MCF 10A (cell line): ENCODE measurements at regions not wholly inside any gene's neighbourhood (a gene's known extent, or its start where the extent isn't known, plus 50 kb on each side); places are given as distances from the start of the nearest gene placed in this dataset.

Experiments used
- BruUV-seq: library from RNA; stranded (reverse); fragments of 400-500 nt; replicated peaks from 2 replicates; lab custom pipeline; 2021; lab: Mats Ljungman, UMichigan
- CTCF ChIA-PET: fragments of 300-600 bp; sonication (Branson Sonifier 250); formaldehyde crosslinking; extraction: SDS; loops from one replicate; lab custom pipeline; 2021; ENCODE audit warnings: antibody characterized with exemption, inconsistent platforms; lab: Yijun Ruan, JAX
- POLR2A ChIA-PET: fragments of 300-600, 350-650 bp; sonication (Branson Sonifier 250); formaldehyde crosslinking; extraction: SDS; loops from one replicate; lab custom pipeline; 2020; ENCODE audit warnings: antibody characterized with exemption, inconsistent platforms; lab: Yijun Ruan, JAX
- DNase-seq: peaks from one replicate; pipeline ENCODE4 v3.0.0-alpha.2; 2018; ENCODE audit not compliant: unreplicated experiment
- H3K27ac Mint-ChIP-seq: one replicate; pipeline ENCODE4 v1.8.0; 2022; ENCODE audit warnings: mild to moderate bottlenecking, low read depth, mixed read lengths; ENCODE audit not compliant: unreplicated experiment
- H3K27me3 Mint-ChIP-seq: one replicate; pipeline ENCODE4 v1.8.0; 2022; ENCODE audit warnings: mixed read lengths; ENCODE audit not compliant: insufficient read depth, unreplicated experiment
- H3K36me3 Mint-ChIP-seq: one replicate; pipeline ENCODE4 v1.8.0; 2022; ENCODE audit warnings: mild to moderate bottlenecking, moderate library complexity, mixed read lengths; ENCODE audit not compliant: insufficient read depth, unreplicated experiment
- H3K4me1 Mint-ChIP-seq: one replicate; pipeline ENCODE4 v1.8.0; 2022; ENCODE audit warnings: mixed read lengths; ENCODE audit not compliant: insufficient read depth, unreplicated experiment
- H3K4me3 Mint-ChIP-seq: one replicate; pipeline ENCODE4 v1.8.0; 2022; ENCODE audit warnings: mild to moderate bottlenecking, moderate library complexity, mixed read lengths; ENCODE audit not compliant: unreplicated experiment
- H3K9me3 Mint-ChIP-seq: one replicate; pipeline ENCODE4 v1.8.0; 2022; ENCODE audit warnings: mixed read lengths; ENCODE audit not compliant: unreplicated experiment
- intact Hi-C: fragments of 100-400 bp; cut with micrococcal nuclease; formaldehyde crosslinking; loops from 2 replicates; pipeline ENCODE4 v1.14.1; 2022
- TF ChIP-seq, protein P1 (sequence below): fragments of 200-600 bp; IDR thresholded peaks from one replicate; pipeline ENCODE4 v1.8.0; 2022; ENCODE audit warnings: antibody characterized with exemption, mild to moderate bottlenecking; ENCODE audit not compliant: unreplicated experiment

DNA sequence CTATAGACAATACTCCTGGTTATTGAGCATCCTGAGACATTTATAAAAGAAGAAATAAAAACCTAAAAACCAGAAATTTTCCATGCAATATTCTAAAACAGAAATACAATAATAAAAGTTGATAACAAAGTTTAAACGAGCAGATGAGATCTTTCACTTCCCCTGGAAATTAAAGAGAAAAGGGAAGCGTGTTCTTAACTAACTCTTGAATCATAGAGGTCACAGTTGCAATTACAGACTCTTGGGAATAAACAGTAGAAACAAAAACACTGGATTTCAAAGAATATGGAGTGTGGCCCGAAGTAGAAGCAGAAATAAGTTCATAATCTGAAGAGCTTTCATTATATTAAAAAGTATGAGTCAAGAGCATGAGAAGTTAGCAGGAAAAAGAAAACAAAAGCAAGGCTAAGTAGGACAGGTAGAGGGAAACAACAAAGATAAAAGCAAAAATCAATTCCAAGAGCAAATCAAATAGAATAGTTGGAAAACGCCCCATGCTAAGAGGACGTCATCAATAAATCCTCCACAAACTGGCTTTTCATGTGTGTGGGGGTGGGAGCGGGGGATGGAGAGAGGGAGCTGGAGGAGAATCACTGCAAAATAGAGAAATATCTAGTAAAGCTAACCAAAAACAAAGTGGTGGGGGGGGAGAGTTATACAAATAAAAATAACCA lies 55.2 kb upstream of the C10orf71 start:
- H3K27me3 Mint-ChIP-seq = peaks cover 55% of the 10 kb centered on the region
- no TSS peak for BruUV-seq

DNA sequence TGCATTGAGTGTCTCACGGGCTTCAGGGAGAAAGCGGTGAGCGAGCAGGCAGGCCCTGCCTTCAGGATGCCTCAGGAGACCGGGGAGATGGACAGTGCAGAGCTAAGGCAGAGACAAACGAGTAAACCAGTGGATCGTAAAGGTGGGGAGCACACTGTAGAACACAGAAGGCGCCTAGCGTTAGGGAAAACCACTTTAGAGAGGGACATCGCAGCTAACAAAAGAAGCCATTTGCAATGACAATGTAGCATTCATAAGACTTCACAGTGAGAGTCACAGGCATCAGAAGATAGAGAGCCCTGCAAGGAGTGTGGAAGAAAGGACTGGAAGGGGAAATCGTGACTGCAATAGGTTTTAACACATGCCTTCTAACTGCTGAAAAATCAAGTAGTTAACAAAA lies 54.9 kb upstream of the TMEM273 start:
- Mint-ChIP-seq H3K4me3 (no peak overlapping the region), H3K36me3 (no peaks in the 10 kb centered on the region), H3K9me3 (no peaks in the 10 kb centered on the region), H3K27me3 (peaks cover 53% of the 10 kb centered on the region), H3K27ac (no peak overlapping the region), H3K4me1 (no peaks in the 10 kb centered on the region)
- POLR2A ChIA-PET = no interaction called here
- CTCF ChIA-PET = no interaction called here
- TF ChIP-seq, protein P1, sequence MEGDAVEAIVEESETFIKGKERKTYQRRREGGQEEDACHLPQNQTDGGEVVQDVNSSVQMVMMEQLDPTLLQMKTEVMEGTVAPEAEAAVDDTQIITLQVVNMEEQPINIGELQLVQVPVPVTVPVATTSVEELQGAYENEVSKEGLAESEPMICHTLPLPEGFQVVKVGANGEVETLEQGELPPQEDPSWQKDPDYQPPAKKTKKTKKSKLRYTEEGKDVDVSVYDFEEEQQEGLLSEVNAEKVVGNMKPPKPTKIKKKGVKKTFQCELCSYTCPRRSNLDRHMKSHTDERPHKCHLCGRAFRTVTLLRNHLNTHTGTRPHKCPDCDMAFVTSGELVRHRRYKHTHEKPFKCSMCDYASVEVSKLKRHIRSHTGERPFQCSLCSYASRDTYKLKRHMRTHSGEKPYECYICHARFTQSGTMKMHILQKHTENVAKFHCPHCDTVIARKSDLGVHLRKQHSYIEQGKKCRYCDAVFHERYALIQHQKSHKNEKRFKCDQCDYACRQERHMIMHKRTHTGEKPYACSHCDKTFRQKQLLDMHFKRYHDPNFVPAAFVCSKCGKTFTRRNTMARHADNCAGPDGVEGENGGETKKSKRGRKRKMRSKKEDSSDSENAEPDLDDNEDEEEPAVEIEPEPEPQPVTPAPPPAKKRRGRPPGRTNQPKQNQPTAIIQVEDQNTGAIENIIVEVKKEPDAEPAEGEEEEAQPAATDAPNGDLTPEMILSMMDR = no peak
- DNase-seq = no peak
- intact Hi-C loops = no loop called here
- no TSS peak for BruUV-seq

More for the DNA sequence above, 55.2 kb upstream of the C10orf71 start:
- no peak for DNase-seq
- no peaks in the 10 kb centered on the region for H3K36me3 Mint-ChIP-seq
- POLR2A ChIA-PET = no interaction called here
- H3K4me1 Mint-ChIP-seq = no peaks in the 10 kb centered on the region
- no peak overlapping the region for H3K27ac Mint-ChIP-seq
- H3K4me3 Mint-ChIP-seq = no peak overlapping the region
- intact Hi-C loops = no loop called here
- TF ChIP-seq, protein P1 = no peak
- CTCF ChIA-PET = no interaction called here
- H3K9me3 Mint-ChIP-seq = no peaks in the 10 kb centered on the region

- Mint-ChIP-seq H3K27me3 (peaks cover 55% of the 10 kb centered on the region), H3K36me3 (no peaks in the 10 kb centered on the region), H3K4me1 (no peaks in the 10 kb centered on the region), H3K4me3 (no peak overlapping the region), H3K27ac (no peak overlapping the region), H3K9me3 (no peaks in the 10 kb centered on the region)
- TF ChIP-seq, protein P1 = no peak
- CTCF ChIA-PET = no interaction called here
- intact Hi-C loops = no loop called here
- POLR2A ChIA-PET = no interaction called here
- no TSS peak for BruUV-seq
- no peak for DNase-seq
Observed at GRCh38 chr10:49242604-49243003, 54.4 kb upstream of the TMEM273 start.

- CTCF ChIA-PET = no interaction called here
- H3K9me3 Mint-ChIP-seq = no peaks in the 10 kb centered on the region
- intact Hi-C loops = no loop called here
- TF ChIP-seq, protein P1 = no peak
- no peaks in the 10 kb centered on the region for H3K36me3 Mint-ChIP-seq
- DNase-seq = no peak
- H3K4me1 Mint-ChIP-seq = no peaks in the 10 kb centered on the region
- no peak overlapping the region for H3K27ac Mint-ChIP-seq
- H3K4me3 Mint-ChIP-seq = no peak overlapping the region
- POLR2A ChIA-PET = no interaction called here
- no TSS peak for BruUV-seq
- peaks cover 59% of the 10 kb centered on the region for H3K27me3 Mint-ChIP-seq
Observed at GRCh38 chr10:49241385-49241784, 53.2 kb upstream of the TMEM273 start.
